Aorta (tissue), 5 donors: ENCODE measurements at regions not wholly inside any gene's neighbourhood (a gene's known extent, or its start where the extent isn't known, plus 50 kb on each side); places are given as distances from the start of the nearest gene placed in this dataset.

Experiments
- ATAC-seq: fragments of 200-7000 bp; cut with Tn5 transposase; one replicate; pipeline ENCODE4 v1.9.1; 2022; ENCODE audit warnings: moderate library complexity; ENCODE audit not compliant: low FRiP score
- DNase-seq, 2 donors: peaks; one replicate each; pipeline ENCODE4 v3.0.0-alpha.2; 2020
- H3K27ac ChIP-seq, 2 donors: one replicate each; pipeline ENCODE4 v1.5.1; 2013; ENCODE audit warnings: low read length in 2 of 2, mild to moderate bottlenecking in 2 of 2, moderate library complexity in 2 of 2, control low read depth in 1 of 2, inconsistent platforms in 1 of 2, low read depth in 1 of 2
- H3K27me3 ChIP-seq, 2 donors: one replicate each; pipeline ENCODE4 v1.6.1; 2013; ENCODE audit warnings: control low read depth in 1 of 2, low read length in 1 of 2, mild to moderate bottlenecking in 1 of 2, moderate library complexity in 1 of 2; ENCODE audit not compliant: insufficient read depth in 2 of 2, control insufficient read depth in 1 of 2
- H3K36me3 ChIP-seq, 2 donors: one replicate each; pipeline ENCODE4 v1.6.1; 2013; ENCODE audit warnings: control low read depth in 1 of 2, low read length in 1 of 2, mild to moderate bottlenecking in 1 of 2; ENCODE audit not compliant: insufficient read depth in 2 of 2, control insufficient read depth in 1 of 2
- H3K4me1 ChIP-seq, 2 donors: one replicate each; pipeline ENCODE4 v1.6.1; 2013; ENCODE audit warnings: low read length in 2 of 2, control low read depth in 1 of 2, mild to moderate bottlenecking in 1 of 2, moderate library complexity in 1 of 2; ENCODE audit not compliant: insufficient read depth in 2 of 2, control insufficient read depth in 1 of 2
- H3K4me3 ChIP-seq, 2 donors: one replicate each; pipeline ENCODE4 v1.5.1; 2013; ENCODE audit warnings: low read length in 2 of 2, control low read depth in 1 of 2, mild to moderate bottlenecking in 1 of 2
- H3K9me3 ChIP-seq: one replicate; pipeline ENCODE4 v1.6.1; 2013; ENCODE audit warnings: mild to moderate bottlenecking, low read length; ENCODE audit not compliant: control insufficient read depth
- WGBS, 2 donors: extraction: QIAGEN DNeasy Blood & Tissue Kit; methylation state at CpG; one replicate each; pipeline ENCODE4 v1.1.7; 2013; 5-methylcytosine and 5-hydroxymethylcytosine counted together
- intact Hi-C, 2 donors: fragments of 100-400 bp; cut with DNase I; formaldehyde crosslinking; loops; one replicate each; pipeline versions ENCODE4 v1.14.2 to v1.15.0; 2022
- donor health status: healthy with polysubstance abuse.
- donor health status: Bipolar disorder and iron deficiency.
- donor health status: DM: no; HTN: no; CAD: no.
- donor health status: DM: no; HTN: no; CAD: no.
- donor health status: DM: yes; HTN: yes; CAD: no.

GRCh38 chr7:18200855-18201254, 173.2 kb upstream of the PRPS1L1 start:
- Histone ChIP-seq H3K27me3 (no peaks in the 10 kb centered on the region), H3K9me3 (peaks cover 1% of the 10 kb centered on the region), H3K4me3 (no peak overlapping the region), H3K4me1 (no peaks in the 10 kb centered on the region), H3K27ac (peak overlapping the region in 1 of 2 donors; percentile 52), H3K36me3 (no peaks in the 10 kb centered on the region)
- DNase-seq (peak in 1 of 2 donors; percentile 62), ATAC-seq (peak; percentile 54)
- intact Hi-C loops = no loop called here
- 65 to 71% methylated on average over 8 of the region's 8 CpGs for whole genome bisulfite sequencing, 2 donors

DNA sequence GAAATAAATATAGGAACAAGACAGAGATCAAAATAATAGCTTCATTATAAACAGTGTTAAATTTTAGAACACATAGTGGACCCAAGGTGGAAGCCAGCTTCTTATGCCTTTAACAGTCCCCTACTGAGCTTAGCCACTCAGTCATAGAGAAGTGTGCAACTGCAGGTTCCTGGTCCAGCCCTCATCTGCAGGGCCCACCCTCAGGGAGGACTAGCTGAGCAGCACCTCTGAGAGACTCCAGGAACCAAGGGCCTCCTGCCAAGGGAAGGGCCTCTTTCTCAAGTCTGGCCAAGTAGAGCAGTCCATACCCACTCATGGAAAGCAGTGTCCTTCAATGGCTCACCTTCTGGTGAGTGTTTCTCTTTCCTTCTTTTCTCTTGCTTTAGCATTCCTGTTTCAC, 173.7 kb upstream of the PRPS1L1 start:
- H3K27ac ChIP-seq = peak overlapping the region in 1 of 2 donors; percentile 37
- DNase-seq = peak in 1 of 2 donors; percentile 59
- H3K4me1 ChIP-seq = no peaks in the 10 kb centered on the region
- peak; percentile 59 for ATAC-seq
- H3K4me3 ChIP-seq = no peak overlapping the region
- H3K27me3 ChIP-seq = no peaks in the 10 kb centered on the region
- no peaks in the 10 kb centered on the region for H3K36me3 ChIP-seq
- intact Hi-C loops = no loop called here
- H3K9me3 ChIP-seq = peaks cover 1% of the 10 kb centered on the region

DNA sequence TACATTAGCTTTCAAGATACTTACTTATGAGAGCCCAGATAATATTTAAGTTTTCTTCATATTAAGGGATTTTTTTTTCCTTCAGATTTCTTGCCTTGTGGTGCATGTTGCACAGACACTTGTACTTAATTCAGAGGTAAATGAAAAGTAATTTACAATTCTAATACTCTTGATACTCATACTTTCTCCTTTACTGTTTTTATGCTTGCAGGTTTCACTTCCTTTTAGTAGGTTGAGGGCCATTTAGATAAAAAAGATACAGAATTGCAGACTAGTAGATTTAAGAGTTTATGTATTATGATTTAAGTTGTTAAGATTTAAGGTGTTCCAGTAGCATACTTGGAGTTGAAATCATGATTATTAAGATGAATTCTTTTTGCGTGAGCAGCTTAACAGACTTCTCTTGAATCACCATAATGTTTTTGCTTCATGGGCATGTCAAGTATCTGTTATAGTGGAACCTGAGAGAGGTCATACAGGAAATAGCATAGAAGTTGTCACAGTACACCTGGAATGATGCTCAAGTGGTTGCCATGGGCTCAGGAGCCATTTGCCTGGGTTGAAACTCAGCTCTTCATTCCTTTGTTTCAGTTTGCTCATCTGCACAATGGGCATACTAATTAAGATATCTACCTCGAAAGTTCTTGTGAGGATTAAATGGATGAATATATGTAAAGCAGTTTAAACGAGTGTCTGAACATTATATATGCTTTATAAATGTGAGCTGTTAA, 174.8 kb upstream of the PRPS1L1 start:
- no peak for DNase-seq
- Histone ChIP-seq H3K36me3 (no peaks in the 10 kb centered on the region), H3K27me3 (no peaks in the 10 kb centered on the region), H3K4me1 (no peaks in the 10 kb centered on the region), H3K4me3 (no peak overlapping the region), H3K9me3 (no peaks in the 10 kb centered on the region), H3K27ac (no peak overlapping the region)
- intact Hi-C loops = no loop called here
- WGBS, 2 donors = 96 to 98% methylated on average over 3 of the region's 3 CpGs
- ATAC-seq = no peak

DNA sequence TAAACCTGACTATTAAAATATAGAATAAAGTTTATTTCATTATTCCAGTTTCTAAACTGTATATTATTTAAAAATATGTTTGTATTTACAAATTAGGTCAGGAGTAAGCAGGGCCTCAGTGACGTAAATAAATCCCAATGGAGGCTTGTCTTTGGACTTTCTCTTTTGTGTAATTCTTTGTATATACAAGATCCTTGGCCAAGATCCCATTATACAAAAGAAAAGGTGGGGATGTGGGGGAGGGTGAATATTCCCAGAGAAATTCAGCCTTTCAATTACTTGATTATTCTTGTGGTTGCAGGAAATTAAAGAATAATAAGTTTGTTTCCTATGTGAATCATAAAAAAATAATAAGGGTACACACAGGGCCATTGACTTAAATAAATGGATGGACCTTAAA, 178.7 kb upstream of the PRPS1L1 start:
- H3K4me3 ChIP-seq = no peak overlapping the region
- no peaks in the 10 kb centered on the region for H3K36me3 ChIP-seq
- intact Hi-C loops = no loop called here
- H3K27me3 ChIP-seq = no peaks in the 10 kb centered on the region
- ATAC-seq = no peak
- DNase-seq = no peak
- H3K9me3 ChIP-seq = no peaks in the 10 kb centered on the region
- no peaks in the 10 kb centered on the region for H3K4me1 ChIP-seq
- H3K27ac ChIP-seq = no peak overlapping the region
- 91 to 97% methylated on average over 1 of the region's 1 CpG for WGBS, 2 donors

DNA sequence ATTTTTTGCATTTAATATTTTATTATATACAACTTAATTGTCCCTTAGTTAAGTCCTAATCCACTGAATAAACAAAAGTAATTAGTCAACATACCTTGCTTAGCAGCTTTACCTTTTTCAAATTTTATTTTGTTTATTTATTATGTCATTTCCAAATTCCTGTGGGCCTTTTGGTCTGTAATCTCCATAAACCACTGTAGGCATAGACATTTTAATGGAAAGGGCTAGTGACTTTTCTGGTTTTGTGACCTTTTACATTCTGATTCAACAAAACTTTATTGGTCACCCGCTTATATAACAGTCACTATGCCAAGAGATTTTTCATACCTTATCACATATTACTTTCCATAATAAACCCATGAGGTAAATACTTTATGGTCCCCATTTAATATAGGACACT, 181.3 kb upstream of the PRPS1L1 start:
- 94 to 98% methylated on average over 1 of the region's 1 CpG for WGBS, 2 donors
- H3K27ac ChIP-seq = no peak overlapping the region
- no peaks in the 10 kb centered on the region for H3K9me3 ChIP-seq
- H3K36me3 ChIP-seq = no peaks in the 10 kb centered on the region
- H3K4me1 ChIP-seq = no peaks in the 10 kb centered on the region
- ATAC-seq (no peak), DNase-seq (no peak)
- no peak overlapping the region for H3K4me3 ChIP-seq
- intact Hi-C loops = no loop called here
- no peaks in the 10 kb centered on the region for H3K27me3 ChIP-seq

DNA sequence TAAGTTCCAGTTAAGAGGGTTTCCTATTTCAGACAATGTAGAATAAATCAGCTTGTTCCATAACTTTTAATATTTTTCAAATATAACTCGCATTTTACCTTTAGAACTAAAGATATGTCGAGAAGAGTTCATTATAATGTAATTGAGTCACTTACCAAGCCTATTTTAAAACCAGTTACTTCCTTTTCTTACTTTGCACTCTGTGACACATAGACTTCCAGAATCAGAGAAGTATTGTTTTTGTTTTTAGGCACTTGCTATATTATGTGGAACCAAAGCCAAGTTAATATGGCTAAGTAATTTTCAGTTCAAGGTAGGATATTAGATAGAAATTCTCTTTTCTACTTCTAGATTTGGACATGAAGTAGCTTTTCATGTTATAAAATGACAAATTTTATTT, 182.7 kb upstream of the PRPS1L1 start:
- no peak overlapping the region for H3K4me3 ChIP-seq
- intact Hi-C loops = loop anchor here in 1 of 2 donors (10.0 kb wide), 1 partner anchor 124 kb away; no protein-coding TSS in a partner anchor
- 86 to 87% methylated on average over 2 of the region's 2 CpGs for WGBS, 2 donors
- H3K9me3 ChIP-seq = no peaks in the 10 kb centered on the region
- H3K4me1 ChIP-seq = no peaks in the 10 kb centered on the region
- DNase-seq = no peak
- H3K36me3 ChIP-seq = no peaks in the 10 kb centered on the region
- H3K27me3 ChIP-seq = no peaks in the 10 kb centered on the region
- H3K27ac ChIP-seq = no peak overlapping the region
- ATAC-seq = no peak

GRCh38 chr7:18210788-18211187, 183.1 kb upstream of the PRPS1L1 start:
- ATAC-seq (no peak), DNase-seq (no peak)
- Histone ChIP-seq H3K27ac (no peak overlapping the region), H3K27me3 (no peaks in the 10 kb centered on the region), H3K36me3 (no peaks in the 10 kb centered on the region), H3K4me3 (no peak overlapping the region), H3K9me3 (no peaks in the 10 kb centered on the region), H3K4me1 (no peaks in the 10 kb centered on the region)
- 83 to 86% methylated on average over 3 of the region's 3 CpGs for WGBS, 2 donors
- intact Hi-C loops = loop anchor here in 1 of 2 donors (10.0 kb wide), 1 partner anchor 124 kb away; no protein-coding TSS in a partner anchor

GRCh38 chr7:18212308-18212707, 184.7 kb upstream of the PRPS1L1 start:
- intact Hi-C loops = loop anchor here in 1 of 2 donors (10.0 kb wide), 1 partner anchor 122 kb away; no protein-coding TSS in a partner anchor
- DNase-seq (no peak), ATAC-seq (no peak)
- no peaks in the 10 kb centered on the region for H3K36me3 ChIP-seq
- no peak overlapping the region for H3K27ac ChIP-seq
- H3K9me3 ChIP-seq = no peaks in the 10 kb centered on the region
- H3K4me3 ChIP-seq = no peak overlapping the region
- WGBS, 2 donors = 61% methylated on average over 3 of the region's 3 CpGs
- no peaks in the 10 kb centered on the region for H3K4me1 ChIP-seq
- no peaks in the 10 kb centered on the region for H3K27me3 ChIP-seq

DNA sequence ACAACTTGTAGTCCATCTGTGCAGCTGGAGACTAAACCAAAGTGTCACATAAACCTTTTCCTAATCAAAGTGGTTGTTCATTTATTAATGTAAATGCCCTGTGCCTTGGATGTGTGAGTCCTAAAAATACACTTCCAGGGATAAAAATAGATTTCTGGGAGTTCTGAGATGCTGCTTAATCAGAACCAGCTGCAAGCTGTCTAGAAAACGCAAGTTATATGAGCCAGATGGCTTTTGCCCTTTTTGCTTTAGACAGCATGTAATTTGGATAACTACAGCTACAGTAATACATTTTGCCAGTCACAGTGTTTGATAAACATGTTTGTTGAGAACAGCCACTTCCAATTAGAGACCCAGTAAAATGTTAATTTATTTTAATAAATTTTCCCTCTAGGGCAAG, 185.1 kb upstream of the PRPS1L1 start:
- DNase-seq = no peak

More for the DNA sequence above, 185.1 kb upstream of the PRPS1L1 start:
- Histone ChIP-seq H3K27me3 (no peaks in the 10 kb centered on the region), H3K9me3 (no peaks in the 10 kb centered on the region), H3K36me3 (no peaks in the 10 kb centered on the region), H3K4me3 (no peak overlapping the region), H3K4me1 (no peaks in the 10 kb centered on the region), H3K27ac (no peak overlapping the region)
- no peak for ATAC-seq
- intact Hi-C loops = loop anchor here in 1 of 2 donors (10.0 kb wide), 1 partner anchor 122 kb away; no protein-coding TSS in a partner anchor
- WGBS, 2 donors = 7 to 10% methylated on average over 1 of the region's 1 CpG
